ENCODE measurements at regions not wholly inside any gene's neighbourhood (a gene's known extent, or its start where the extent isn't known, plus 50 kb on each side); places are given as distances from the start of the nearest gene placed in this dataset.

- no peak for DNase-seq
Measured at GRCh38 chr5:54766748-54767147, 218.6 kb downstream of the ESM1 start.

- no peak for DNase-seq
Measured at GRCh38 chr5:54765165-54766028, 220.0 kb downstream of the ESM1 start.

- no peak for DNase-seq
Measured at GRCh38 chr5:54764102-54765090, 221.0 kb downstream of the ESM1 start.

GRCh38 chr5:54761213-54761701 is 224.1 kb downstream of the ESM1 start:
- DNase-seq = peak; percentile 90

- DNase-seq = no peak
Measured at GRCh38 chr5:54760182-54760935, 225.0 kb downstream of the ESM1 start.

GRCh38 chr5:54758038-54758437 is 227.4 kb downstream of the ESM1 start:
- peak; percentile 35 for DNase-seq

GRCh38 chr5:54757541-54757940 is 227.9 kb downstream of the ESM1 start:
- no peak for DNase-seq

GRCh38 chr5:54756796-54757402 is 228.5 kb downstream of the ESM1 start:
- DNase-seq = no peak

- no peak for DNase-seq
Measured at GRCh38 chr5:54756301-54756700, 229.1 kb downstream of the ESM1 start.

GRCh38 chr5:54754878-54755277 is 230.5 kb downstream of the ESM1 start:
- no peak for DNase-seq

GRCh38 chr5:54754420-54754819 is 231.0 kb downstream of the ESM1 start:
- no peak for DNase-seq

- DNase-seq = no peak
Measured at GRCh38 chr5:54753753-54754152, 231.6 kb downstream of the ESM1 start.

GRCh38 chr5:54753034-54753433 is 232.4 kb downstream of the ESM1 start:
- DNase-seq = no peak

GRCh38 chr5:54748527-54748926 is 231.0 kb downstream of the SNX18 start:
- no peak for DNase-seq

- no peak for DNase-seq
Measured at GRCh38 chr5:54746777-54747398, 229.3 kb downstream of the SNX18 start.

GRCh38 chr5:54746346-54746745 is 228.8 kb downstream of the SNX18 start:
- DNase-seq = no peak

- DNase-seq = no peak
Measured at GRCh38 chr5:54745599-54745998, 228.0 kb downstream of the SNX18 start.

GRCh38 chr5:54743997-54744788 is 226.6 kb downstream of the SNX18 start:
- DNase-seq = peak; percentile 90

GRCh38 chr5:54743581-54743980 is 226.0 kb downstream of the SNX18 start:
- no peak for DNase-seq

GRCh38 chr5:54742417-54742891 is 224.9 kb downstream of the SNX18 start:
- DNase-seq = no peak
